GM19324 (cell line): ENCODE measurements at regions not wholly inside any gene's neighbourhood (a gene's known extent, or its start where the extent isn't known, plus 50 kb on each side); places are given as distances from the start of the nearest gene placed in this dataset.
"Not testable (repeated sequence)": the region's sequence is repeated elsewhere in the genome, so short reads cannot be mapped to it uniquely, and the experiment has no call there.

Experiments used
- ATAC-seq: cut with Tn5 transposase; IDR thresholded peaks from one replicate; pipeline ENCODE4 v1.9.1; 2021; ENCODE audit warnings: mild to moderate bottlenecking, moderate library complexity; ENCODE audit not compliant: unreplicated experiment, low FRiP score

DNA sequence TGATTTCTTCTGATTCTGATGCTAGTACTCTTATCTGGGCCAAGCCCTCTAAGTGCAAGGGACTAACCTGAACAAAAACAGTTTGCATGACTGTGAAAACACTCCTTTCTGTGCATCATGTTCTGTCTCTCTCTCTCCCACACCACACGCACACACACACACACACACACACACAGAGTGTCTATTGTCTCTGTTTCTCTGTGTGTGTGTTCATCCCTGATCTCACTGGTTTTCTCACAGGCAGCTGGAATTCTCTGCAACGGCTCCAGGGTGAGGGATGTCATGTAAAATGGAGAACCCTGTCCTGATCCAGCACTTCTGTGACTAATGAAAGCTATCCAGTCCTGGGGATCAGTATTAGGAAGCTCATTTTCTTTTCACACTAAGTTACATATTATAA, 453.1 kb upstream of the RGMB start:
- ATAC-seq, result no peak

- no peak for ATAC-seq
These were observed 452.1 kb upstream of the RGMB start for GRCh38 chr5:98321361-98321760.

DNA sequence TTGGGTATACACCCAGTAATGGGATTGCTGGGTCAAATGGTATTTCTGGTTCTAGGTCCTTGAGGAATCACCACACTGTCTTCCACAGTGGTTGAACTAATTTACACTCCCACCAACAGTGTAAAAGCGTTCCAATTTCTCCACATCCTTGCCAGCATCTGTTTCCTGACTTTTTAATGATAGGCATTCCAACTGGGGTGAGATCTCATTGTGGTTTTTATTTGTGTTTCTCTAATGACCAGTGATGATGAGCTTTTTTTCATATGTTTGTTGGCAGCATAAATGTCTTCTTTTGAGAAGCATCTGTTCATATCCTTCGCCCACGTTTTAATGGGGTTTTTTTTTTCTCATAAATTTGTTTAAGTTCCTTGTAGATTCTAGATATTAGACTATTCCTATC, 448.3 kb upstream of the RGMB start:
- ATAC-seq, result not testable (repeated sequence)

- no peak for ATAC-seq
These were observed 445.4 kb upstream of the RGMB start for GRCh38 chr5:98328015-98328414.

GRCh38 chr5:98330871-98331270, 442.6 kb upstream of the RGMB start:
- ATAC-seq, result no peak

DNA sequence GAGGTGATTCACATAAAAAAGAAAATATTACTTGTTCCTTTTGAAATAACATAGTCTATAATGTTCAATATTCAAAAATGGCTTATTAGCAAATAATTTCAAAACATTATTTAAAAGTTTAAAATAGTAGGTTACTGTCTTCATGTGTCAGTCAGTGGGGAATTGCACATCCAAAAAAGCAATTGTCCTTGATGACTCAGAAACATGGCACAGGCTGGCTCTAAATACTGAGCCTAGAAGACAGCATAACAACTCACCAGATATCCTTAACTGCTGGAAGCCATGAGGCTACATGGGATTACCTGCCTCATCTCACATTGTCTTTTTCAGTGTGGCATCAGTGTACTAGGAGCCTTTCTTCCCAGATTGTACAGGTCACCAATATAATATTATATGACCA, 439.5 kb upstream of the RGMB start:
- no peak for ATAC-seq

GRCh38 chr5:98334946-98335345, 438.5 kb upstream of the RGMB start:
- ATAC-seq, result no peak

GRCh38 chr5:98339141-98339848, 434.2 kb upstream of the RGMB start:
- no peak for ATAC-seq

GRCh38 chr5:98341038-98342032, 432.1 kb upstream of the RGMB start:
- no peak for ATAC-seq

- ATAC-seq, result not testable (repeated sequence)
These were observed 430.4 kb upstream of the RGMB start for GRCh38 chr5:98342958-98343660.

GRCh38 chr5:98349251-98349989, 424.0 kb upstream of the RGMB start:
- ATAC-seq, result no peak

DNA sequence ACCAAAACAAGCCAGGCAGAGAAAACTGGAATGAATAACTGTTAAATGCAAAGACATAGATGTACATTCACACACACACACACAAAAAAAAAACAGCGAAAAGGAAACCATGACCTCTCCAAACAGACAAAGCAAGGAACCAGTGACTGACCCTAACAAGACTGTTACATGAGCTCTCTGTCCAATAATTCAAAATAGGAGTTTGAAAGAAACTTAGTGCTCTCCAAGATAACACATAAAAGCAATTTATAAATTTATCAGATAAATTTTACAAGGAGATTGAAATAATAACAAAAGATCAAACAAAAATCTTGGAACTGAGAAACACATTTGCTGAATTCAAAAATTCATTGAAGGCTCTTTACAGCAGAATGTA, 423.5 kb upstream of the RGMB start:
- no peak for ATAC-seq

DNA sequence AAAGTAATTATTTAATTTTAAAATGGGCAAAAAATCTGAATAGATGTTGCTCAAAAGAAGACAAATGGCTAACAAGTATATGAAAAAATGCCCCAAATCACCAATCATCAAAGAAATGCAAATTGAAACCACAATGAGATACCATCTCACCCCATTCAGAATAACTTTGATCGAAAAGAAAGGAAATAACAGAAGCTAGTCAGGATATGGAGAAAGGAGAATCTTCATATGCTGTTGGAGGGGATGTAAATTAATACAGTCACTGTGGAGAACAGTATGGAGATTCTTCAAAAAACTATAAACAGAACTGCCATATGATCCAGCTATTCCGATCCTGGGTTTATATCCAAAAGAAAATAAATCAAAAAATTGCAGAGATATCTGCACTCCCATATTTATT, 418.5 kb upstream of the RGMB start:
- ATAC-seq, result no peak

DNA sequence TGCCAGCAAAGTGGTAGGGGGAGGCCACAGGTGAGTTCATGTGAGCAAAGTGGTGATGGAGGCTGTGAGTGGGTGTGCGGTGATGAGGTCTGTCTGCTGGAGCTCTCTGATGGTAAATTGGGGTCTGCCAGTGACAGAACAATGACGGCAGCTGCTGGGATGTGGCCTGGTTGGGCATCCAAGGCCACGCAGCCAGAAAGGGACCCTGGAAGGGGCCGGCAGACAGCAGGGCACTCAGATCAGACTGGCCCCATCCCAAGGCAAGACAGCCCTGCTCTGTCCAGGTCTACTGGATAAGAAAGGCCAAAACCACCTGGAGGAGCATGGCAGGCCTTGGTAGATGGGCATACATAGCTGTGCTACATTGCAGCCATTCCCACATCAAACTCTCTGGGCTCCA, 412.9 kb upstream of the RGMB start:
- ATAC-seq, result no peak

DNA sequence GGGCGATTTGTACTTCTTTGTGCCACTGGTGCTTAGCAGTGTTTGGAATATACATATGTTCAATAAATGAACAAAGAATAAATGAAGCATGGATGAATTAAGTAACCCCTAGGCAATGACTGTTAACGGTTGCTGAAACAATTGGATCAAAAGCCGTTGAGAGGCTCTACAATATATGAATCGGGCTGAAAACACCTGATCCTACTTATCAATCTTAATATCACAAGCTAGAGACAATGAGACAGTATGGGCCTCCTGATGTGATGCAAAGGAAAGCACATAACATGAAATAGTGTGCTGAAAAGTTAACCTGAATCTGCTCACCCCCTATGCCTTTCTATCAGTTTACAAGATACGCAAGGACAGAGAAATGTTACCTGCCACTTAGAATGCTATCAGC, 410.3 kb upstream of the RGMB start:
- no peak for ATAC-seq

DNA sequence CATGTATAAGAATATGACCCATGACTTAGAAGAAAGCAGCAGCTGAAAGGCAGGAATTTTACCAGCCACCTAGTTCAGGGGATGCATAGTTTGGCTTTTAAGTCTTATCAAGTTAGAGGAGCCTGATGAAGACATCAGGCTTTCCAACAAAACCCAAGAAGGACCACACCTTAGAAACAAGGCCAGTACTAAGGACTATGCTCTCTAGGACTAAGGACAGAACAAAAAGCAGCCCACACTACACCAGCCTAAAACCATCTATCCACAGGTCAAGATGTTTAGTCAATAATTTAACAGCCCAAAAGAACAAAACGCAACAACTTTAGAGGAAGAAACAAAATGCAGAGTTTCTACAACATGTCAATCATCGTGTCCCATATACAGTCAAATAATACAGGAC, 408.9 kb upstream of the RGMB start:
- ATAC-seq, result no peak

DNA sequence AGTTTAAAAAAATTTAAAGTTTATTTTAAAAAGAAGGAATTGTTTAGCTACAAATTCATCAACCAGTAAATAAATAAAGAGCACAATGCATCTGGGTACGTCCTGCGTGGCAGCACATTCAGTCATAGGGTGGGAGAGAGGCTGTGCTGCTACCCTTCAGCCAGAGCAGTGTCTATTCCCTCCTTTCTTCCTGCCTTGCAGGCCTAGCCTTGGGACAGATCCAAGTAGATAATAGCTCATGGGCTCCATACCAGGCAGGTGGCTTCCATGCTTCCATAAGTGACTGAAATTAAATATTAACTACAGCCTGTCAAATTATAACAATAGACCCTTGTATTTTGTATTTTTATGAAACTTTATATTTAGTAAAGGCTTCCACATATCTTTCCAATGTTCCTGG, 408.3 kb upstream of the RGMB start:
- no peak for ATAC-seq

DNA sequence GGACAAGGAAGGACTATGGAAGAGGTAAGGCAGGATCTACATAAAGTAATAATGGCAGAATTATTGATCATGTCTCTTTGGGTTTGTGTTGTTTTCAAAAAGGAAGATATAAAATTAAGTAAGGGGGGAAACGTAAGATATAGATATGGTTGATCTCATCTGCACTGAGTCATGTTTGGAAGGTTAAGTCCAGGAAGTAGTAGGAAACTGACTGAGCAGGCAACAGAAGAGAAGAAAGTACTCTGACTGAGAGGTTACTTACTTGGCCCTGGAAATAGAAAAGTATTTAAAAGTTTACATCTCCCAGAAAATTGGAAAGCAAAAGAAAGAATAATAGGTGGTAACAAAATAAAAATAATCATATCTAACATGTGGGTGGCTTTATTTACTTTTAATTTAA, 405.3 kb upstream of the RGMB start:
- no peak for ATAC-seq

DNA sequence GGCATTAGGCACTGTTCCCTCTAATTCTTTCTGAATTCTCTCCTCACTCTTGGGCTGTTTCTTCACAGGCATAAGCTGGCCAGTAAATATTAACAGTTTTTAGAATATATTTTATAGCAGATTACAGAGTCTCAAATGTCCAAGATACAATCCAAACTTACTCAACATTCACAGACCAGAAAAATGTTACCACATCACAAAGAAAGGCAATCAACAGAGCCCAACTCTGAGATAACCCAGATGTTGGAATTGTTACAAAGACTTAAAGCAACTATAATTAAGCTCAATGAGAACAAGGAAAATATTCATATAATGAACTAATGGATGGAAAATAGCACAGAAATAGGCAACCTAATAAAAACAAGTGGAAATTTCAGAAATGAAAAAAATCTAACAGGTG, 401.1 kb upstream of the RGMB start:
- no peak for ATAC-seq

DNA sequence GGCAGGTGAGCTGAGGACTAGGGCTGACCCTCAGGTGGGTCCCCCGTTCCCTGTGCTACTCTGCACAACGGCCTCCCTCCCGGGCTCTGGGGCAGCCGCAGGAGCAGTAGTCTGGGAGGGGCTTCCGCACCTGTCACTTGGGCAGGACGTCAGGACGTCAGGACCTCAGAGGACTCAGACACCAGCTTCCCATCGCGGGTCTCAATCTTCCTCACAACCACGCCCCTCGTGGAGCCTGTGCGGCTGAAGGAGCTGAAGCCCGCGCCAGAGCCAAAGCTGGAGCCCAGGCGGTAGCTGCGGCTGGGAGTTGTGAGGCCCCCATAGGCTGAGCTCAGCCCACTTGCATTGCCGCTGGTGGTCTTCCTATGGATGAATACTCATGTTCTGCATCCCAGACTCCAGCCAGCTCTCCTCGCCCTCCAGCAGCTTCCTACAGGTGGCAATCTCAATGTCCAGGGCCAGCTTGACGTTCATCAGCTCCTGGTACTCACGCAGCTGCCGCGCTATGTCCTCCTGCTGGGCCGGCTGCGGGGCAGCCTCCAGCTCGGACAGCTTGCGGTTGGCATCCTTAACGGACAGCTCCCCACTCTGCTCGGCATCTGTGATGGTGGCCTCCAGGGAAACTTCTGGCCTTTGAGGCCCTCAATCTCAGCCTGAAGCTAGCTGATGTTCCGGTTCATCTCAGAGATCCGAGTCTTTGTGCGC, 381.4 kb upstream of the RGMB start:
- ATAC-seq, result no peak
